GM21825 (cell line): ENCODE measurements at regions not wholly inside any gene's neighbourhood (a gene's known extent, or its start where the extent isn't known, plus 50 kb on each side); places are given as distances from the start of the nearest gene placed in this dataset.
"Not testable (repeated sequence)": the region's sequence is repeated elsewhere in the genome, so short reads cannot be mapped to it uniquely, and the experiment has no call there.

Experiments used
- ATAC-seq: cut with Tn5 transposase; IDR thresholded peaks from one replicate; pipeline ENCODE4 v1.9.1; 2021; ENCODE audit warnings: mild to moderate bottlenecking, moderate library complexity; ENCODE audit not compliant: unreplicated experiment

- no peak for ATAC-seq
These were observed 536.3 kb downstream of the TMEM121 start for GRCh38 chr14:106062502-106063272.

GRCh38 chr14:106067935-106068334, 541.6 kb downstream of the TMEM121 start:
- ATAC-seq = no peak

- no peak for ATAC-seq
These were observed 543.6 kb downstream of the TMEM121 start for GRCh38 chr14:106069804-106070625.

GRCh38 chr14:106080922-106081321, 554.5 kb downstream of the TMEM121 start:
- ATAC-seq = no peak

- ATAC-seq = not testable (repeated sequence)
These were observed 555.3 kb downstream of the TMEM121 start for GRCh38 chr14:106081721-106082120.

- ATAC-seq = no peak
These were observed 556.7 kb downstream of the TMEM121 start for GRCh38 chr14:106083082-106083481.

- no peak for ATAC-seq
These were observed 561.5 kb downstream of the TMEM121 start for GRCh38 chr14:106087837-106088236.

GRCh38 chr14:106088860-106089259, 562.5 kb downstream of the TMEM121 start:
- not testable (repeated sequence) for ATAC-seq

- no peak for ATAC-seq
These were observed 568.3 kb downstream of the TMEM121 start for GRCh38 chr14:106094654-106095189.

GRCh38 chr14:106107703-106108102, 581.3 kb downstream of the TMEM121 start:
- no peak for ATAC-seq

- no peak for ATAC-seq
These were observed 583.0 kb downstream of the TMEM121 start for GRCh38 chr14:106109337-106109736.

GRCh38 chr14:106115401-106115800, 589.0 kb downstream of the TMEM121 start:
- no peak for ATAC-seq

GRCh38 chr14:106116339-106116930, 590.1 kb downstream of the TMEM121 start:
- ATAC-seq = not testable (repeated sequence)

GRCh38 chr14:106120101-106120500, 593.7 kb downstream of the TMEM121 start:
- no peak for ATAC-seq

- no peak for ATAC-seq
These were observed 602.9 kb downstream of the TMEM121 start for GRCh38 chr14:106129274-106129673.

GRCh38 chr14:106129904-106130661, 603.7 kb downstream of the TMEM121 start:
- not testable (repeated sequence) for ATAC-seq

- not testable (repeated sequence) for ATAC-seq
These were observed 606.7 kb downstream of the TMEM121 start for GRCh38 chr14:106133126-106133525.

GRCh38 chr14:106134886-106135285, 608.5 kb downstream of the TMEM121 start:
- no peak for ATAC-seq

GRCh38 chr14:106141242-106142220, 615.1 kb downstream of the TMEM121 start:
- no peak for ATAC-seq
